Sciatic nerve (tissue), 2 donors: ENCODE measurements at regions not wholly inside any gene's neighbourhood (a gene's known extent, or its start where the extent isn't known, plus 50 kb on each side); places are given as distances from the start of the nearest gene placed in this dataset.

Experiments used
- ATAC-seq: fragments of 200-7000 bp; cut with Tn5 transposase; one replicate; pipeline ENCODE4 v1.9.1; 2020; ENCODE audit warnings: mild to moderate bottlenecking, moderate library complexity
- DNase-seq: peaks from one replicate; pipeline ENCODE4 v3.0.0-alpha.2; 2020; ENCODE audit warnings: low spot score
- intact Hi-C: fragments of 100-400 bp; cut with DNase I; formaldehyde crosslinking; loops from one replicate; pipeline ENCODE4 v1.14.2; 2022
- donor health status: DM: no; HTN: no; CAD: no.
- donor health status: DM: no; HTN: no; CAD: no.

DNA sequence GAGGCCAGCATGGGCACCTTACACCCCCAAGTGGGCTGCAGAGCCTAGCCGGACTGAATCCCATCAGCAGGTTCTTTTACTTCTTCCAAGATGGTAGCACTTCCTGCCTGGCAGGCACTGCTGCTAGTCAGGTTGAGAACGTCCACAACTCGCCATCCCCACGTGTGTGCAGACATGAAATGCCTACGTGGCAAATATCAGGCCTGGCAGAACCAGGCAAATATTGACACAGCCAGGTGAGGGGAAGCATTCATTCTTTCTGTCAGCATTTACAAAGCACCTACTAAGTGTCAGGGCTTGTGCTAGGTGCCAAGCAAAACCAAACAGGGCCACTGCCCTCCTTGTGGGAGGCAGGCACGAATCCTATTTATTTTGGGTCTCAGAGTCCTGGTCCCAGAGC lies 52.3 kb upstream of the SIM2 start:
- DNase-seq (no peak), ATAC-seq (no peak)
- intact Hi-C loops = no loop called here

GRCh38 chr21:36647279-36648093 lies 51.4 kb upstream of the SIM2 start:
- intact Hi-C loops = no loop called here
- ATAC-seq (no peak), DNase-seq (no peak)
